IPS DF 19.7 (cell line): ENCODE measurements at regions not wholly inside any gene's neighbourhood (a gene's known extent, or its start where the extent isn't known, plus 50 kb on each side); places are given as distances from the start of the nearest gene placed in this dataset.

Experiments
- DNase-seq: peaks from one replicate; pipeline ENCODE4 v3.0.0-alpha.2; 2013; ENCODE audit warnings: low read depth, low spot score

DNA sequence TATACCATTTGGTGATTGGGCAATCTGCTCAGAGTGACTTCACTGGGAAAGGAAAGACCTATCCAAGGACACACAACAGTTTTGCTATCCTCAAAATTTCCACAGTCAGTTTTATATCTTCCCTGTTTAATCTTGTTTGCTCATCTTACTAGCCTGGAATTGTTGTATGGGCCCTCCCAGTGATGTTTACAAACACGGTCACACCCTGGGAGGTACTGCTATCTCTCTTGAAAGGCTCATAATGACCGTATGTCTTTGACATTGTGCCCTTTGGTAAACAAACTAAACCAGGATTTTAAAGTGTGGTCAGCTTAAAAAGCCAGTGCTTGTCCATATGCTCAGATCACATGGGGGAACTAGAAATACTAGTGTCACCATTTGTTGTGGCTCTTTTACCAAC, 277.0 kb downstream of the CDH2 start:
- DNase-seq = no peak

DNA sequence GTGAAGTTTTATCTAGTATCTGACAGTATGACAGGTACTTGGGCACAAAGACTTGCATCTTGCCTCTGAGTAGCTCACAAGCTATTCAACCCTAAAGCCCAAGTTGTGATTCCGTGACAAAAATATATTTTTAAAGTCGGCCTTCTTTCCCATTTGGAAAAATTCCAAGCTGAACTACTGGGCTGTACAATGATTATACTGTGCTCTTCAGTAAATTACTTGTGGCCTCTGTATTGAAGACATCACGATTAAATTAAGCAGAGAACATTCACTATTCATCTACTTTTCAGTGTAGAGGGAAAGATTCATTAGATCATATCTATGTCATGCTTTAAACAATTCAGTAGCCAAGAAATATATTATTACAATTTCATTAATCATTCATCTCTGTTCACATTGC, 282.2 kb downstream of the CDH2 start:
- DNase-seq = no peak

DNA sequence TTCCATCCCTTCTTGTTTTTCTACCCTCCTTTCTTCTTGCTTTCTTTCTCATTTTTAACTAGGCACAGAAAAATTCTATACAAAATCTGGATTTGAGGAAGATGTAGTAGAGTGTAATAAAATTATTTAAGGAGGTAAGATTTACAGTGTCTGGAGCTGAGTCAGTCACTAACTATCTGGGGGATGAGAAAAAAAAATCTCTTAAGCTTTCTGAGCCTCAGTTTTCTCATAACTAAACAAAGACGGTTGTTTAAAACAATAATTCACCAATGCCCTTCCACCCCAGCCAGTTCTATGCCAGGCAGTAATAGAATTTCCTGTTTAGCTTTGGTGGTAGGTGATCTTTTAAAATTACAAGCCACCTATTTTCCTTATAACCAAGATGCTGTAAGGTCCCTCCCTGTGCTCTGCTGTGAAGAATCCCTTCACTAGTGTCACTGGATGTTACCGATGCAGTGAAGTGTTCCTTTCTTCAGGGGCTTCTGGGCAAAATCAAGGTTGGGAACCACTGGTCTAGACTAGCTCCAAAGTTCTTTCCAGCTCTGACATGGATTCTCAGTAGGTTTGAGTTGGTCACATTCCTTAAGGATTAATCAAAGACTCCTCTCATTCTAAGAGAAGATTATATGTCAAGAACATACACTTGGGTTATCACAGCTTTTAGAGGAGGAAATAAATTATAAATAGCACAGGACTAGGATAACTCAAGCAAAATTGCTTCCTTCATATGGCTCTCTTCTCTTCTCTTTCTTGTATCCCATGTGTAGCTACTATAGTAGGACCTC, 289.0 kb downstream of the CDH2 start:
- DNase-seq = no peak

GRCh38 chr18:27887287-27887686, 289.6 kb downstream of the CDH2 start:
- DNase-seq = no peak

- DNase-seq = no peak
These were observed 297.4 kb downstream of the CDH2 start for GRCh38 chr18:27879540-27879939.

DNA sequence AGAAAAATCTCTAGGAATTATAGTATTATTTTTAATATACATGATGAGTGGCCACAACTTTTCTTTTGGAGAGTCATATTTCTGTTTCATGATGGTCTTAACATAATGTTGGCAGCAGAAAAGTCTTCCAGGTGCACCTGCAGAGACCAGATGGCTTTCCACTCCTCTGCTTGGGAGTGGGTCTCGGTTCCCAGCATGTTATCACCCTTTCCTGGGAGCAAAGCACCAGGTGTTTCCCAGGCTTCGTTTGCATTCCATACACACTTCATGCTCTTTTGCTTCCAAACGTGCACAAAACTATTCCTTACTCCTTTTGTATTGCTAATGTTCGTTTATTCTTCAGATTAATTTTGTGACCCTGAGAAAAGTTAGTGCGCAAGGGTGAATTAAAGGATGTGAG, 305.2 kb downstream of the CDH2 start:
- DNase-seq = no peak

DNA sequence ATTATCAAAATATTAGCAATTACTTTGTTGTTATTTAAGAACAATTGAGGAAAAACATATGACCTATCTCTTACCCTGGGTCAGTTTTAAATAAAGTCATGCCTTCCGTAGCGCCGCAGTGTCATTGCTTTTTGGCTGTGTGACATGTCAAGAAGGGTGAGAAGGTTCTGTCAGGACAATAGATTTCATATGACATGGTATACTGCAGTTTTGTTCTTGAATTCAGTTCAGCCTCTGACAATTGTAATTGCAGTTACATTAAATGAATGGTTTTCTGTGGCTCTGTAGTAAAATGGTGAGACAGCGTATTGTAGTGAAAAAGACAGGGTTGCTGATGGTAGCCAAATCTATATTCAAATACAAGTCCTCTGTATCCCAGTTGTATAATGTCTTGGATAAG, 307.2 kb downstream of the CDH2 start:
- DNase-seq = no peak

DNA sequence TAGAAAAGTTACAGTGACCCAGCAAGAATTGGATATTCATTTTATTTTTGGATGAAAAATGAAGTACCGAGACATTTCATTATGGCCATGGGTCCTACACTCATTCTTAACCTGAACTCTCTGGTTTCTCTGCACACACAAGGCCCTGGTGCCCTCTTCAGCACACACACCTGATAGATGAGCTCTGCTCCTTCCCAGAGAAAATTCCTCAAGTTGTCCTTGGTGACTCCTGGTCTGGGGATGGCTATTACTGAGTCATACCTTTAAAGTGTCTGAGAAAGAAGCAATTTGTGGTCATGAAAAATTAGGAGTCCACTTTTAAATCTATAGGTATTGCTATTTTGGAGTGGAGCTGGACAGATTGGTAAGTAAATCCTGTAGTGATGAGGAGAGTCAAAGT, 311.5 kb downstream of the CDH2 start:
- no peak for DNase-seq

GRCh38 chr18:27863780-27864430, 313.0 kb downstream of the CDH2 start:
- no peak for DNase-seq

- no peak for DNase-seq
These were observed 314.8 kb downstream of the CDH2 start for GRCh38 chr18:27862041-27862682.

GRCh38 chr18:27861539-27861938, 315.4 kb downstream of the CDH2 start:
- DNase-seq = no peak

DNA sequence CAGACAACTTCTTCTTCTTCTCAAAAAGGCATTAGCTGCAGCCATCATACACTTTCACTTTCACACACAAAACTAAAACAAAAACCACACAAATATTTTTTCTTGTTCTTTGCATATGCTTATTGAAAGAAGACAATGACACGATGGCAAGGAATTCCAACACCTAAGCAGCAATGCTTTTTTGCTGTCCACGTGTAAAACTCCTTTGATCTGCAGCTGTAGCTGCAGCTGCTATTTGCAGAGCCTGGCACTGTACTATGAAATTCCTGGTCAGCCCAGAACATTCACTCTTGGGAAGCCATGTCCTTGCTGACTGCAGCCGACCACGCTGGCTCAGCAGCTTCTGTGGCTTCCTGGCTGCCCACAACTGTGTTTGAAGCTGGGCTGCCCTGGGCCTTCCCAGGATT, 316.2 kb downstream of the CDH2 start:
- DNase-seq = no peak

DNA sequence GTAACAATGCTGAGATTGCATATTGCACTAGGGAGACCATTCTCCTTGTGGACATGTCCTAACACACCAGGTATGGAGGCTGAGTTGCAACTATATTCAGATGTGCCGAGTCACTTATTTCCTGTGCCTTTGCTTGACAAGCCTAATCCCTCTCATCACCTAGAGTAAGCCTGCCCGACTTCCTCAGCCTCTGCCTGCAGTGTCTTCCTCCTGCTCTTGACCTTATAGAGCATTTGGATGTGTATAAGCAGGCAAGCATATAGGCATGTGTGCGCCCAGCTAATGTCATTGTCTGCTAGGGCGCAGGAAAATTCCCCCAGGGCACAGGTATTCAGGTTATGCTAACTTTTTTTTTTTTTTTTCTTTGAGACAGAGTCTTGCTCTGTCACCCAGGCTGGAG, 316.9 kb downstream of the CDH2 start:
- no peak for DNase-seq

DNA sequence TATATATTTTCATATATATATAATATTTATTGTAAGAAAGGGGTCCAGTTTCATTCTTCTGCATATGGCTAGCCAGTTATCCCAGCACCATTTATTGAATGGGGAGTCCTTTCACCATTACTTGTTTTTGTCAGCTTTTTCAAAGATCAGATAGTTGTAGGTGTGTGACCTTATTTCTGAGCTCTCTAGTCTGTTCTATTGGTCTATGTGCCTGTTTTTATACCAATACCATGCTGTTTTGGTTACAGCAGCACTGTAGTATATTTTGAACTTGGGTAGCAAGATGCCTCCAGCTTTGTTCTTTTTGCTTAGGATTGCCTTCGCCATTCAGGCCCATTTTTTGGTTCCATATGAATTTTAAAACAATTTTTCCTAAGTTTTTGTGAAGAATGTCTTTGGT, 320.1 kb downstream of the CDH2 start:
- DNase-seq = no peak

- DNase-seq = no peak
These were observed 321.4 kb downstream of the CDH2 start for GRCh38 chr18:27855486-27855885.

DNA sequence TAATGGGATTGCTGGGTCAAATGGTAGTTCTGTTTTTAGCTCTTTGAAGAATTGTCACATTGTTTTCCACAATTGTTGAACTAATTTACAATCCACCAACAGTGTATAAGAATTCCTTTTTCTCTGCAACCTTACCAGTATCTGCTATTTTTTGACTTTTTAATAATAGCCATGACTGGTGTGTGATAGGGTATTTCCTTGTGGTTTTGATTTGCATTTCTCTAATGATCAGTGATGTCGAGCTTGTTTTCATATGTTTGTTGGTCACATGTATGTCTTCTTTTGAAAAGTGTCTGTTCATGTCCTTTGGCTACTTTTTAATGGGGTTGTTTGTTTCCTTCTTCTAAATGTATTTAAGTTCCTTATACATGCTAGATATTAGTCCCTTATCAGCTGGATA, 322.3 kb downstream of the CDH2 start:
- no peak for DNase-seq

- no peak for DNase-seq
These were observed 328.6 kb downstream of the CDH2 start for GRCh38 chr18:27848336-27848735.

- DNase-seq = no peak
These were observed 329.5 kb downstream of the CDH2 start for GRCh38 chr18:27847412-27847811.

DNA sequence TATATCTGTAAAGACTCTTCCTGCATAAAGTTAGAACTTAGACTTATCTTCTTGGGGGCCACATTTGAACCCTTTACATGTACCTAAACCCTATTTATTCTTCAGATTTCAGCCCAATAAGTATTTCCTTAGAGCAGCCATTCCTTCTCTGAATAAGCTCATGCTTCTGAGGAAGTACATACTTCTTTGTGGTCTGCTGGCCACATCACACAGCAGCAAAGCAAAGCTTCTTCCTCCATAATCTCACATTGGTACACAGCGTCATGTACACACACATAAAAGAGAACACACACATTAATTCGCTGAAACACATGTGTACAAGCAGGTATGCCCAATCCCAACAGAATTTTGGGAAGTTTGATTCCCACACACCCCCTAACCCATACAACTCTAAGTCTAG, 331.0 kb downstream of the CDH2 start:
- no peak for DNase-seq

GRCh38 chr18:27843783-27844777, 332.9 kb downstream of the CDH2 start:
- DNase-seq = no peak

GRCh38 chr18:27839141-27839540, 337.8 kb downstream of the CDH2 start:
- DNase-seq = no peak

DNA sequence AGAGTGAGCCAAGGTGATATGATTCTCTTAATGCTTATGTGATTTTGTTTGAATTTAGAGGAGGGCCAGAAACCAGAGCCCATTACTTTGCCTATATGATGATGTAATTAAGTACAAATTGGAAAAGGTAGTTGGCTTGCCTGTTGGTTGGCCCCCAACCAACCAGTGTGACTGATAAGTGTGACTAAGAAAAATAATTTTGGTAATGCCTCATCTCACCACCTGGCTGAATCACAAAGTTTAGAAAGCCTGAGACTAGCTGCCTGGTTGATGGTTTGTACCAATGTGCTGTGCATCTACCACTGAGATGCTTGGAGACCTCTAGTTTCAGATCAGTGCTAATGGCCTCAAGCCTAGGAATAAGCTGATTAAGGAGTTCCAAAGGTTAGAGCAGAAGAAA, 338.7 kb downstream of the CDH2 start:
- DNase-seq = no peak
